Peyer's patch (tissue), 4 donors: ENCODE measurements at regions not wholly inside any gene's neighbourhood (a gene's known extent, or its start where the extent isn't known, plus 50 kb on each side); places are given as distances from the start of the nearest gene placed in this dataset.

Source experiments
- DNase-seq, 3 donors: peaks; one replicate each; pipeline ENCODE4 v3.0.0-alpha.2; 2017 to 2019
- H3K27ac ChIP-seq, 4 donors: fragments of 200-600 bp; sonication (generic); one replicate each; pipeline ENCODE4 v1.5.1; 2016 to 2019
- H3K27me3 ChIP-seq, 2 donors: fragments of 200-600 bp; sonication (generic); one replicate each; pipeline ENCODE4 v1.5.1; 2019
- H3K36me3 ChIP-seq, 3 donors: fragments of 200-600 bp; sonication (generic); one replicate each; pipeline ENCODE4 v1.5.1; 2016 to 2019
- H3K4me1 ChIP-seq, 4 donors: fragments of 200-600 bp; sonication (generic); one replicate each; pipeline ENCODE4 v1.5.1; 2016 to 2019
- H3K4me3 ChIP-seq, 4 donors: fragments of 200-600 bp; sonication (generic); 1 replicate in 3 of 4; 2 replicates in 1 of 4; pipeline ENCODE4 v1.5.1; 2016 to 2019; ENCODE audit warnings: mild to moderate bottlenecking in 1 of 4
- H3K9me3 ChIP-seq, 4 donors: fragments of 200-600 bp; sonication (generic); one replicate each; pipeline ENCODE4 v1.5.1; 2016 to 2019; ENCODE audit warnings: mild to moderate bottlenecking in 1 of 4
- CTCF ChIP-seq, 6 experiments: fragments of 450-650 bp in 4 of 6; fragments of 200-600 bp in 2 of 6; sonication (generic) in 1 of 6; IDR thresholded peaks; one replicate each; pipeline ENCODE4 v1.5.1; 2017 to 2019; ENCODE audit warnings: antibody characterized with exemption in 6 of 6, mild to moderate bottlenecking in 3 of 6, moderate library complexity in 1 of 6
- POLR2A ChIP-seq, 2 donors: fragments of 450-650 bp; IDR thresholded peaks; one replicate each; pipeline ENCODE4 v1.5.1; 2017; ENCODE audit warnings: antibody characterized with exemption in 2 of 2, mild to moderate bottlenecking in 2 of 2, moderate library complexity in 2 of 2

- no peaks in the 10 kb centered on the region for H3K27me3 ChIP-seq
- H3K4me3 ChIP-seq: no peak overlapping the region
- H3K36me3 ChIP-seq: no peaks in the 10 kb centered on the region
- no peaks in the 10 kb centered on the region for H3K4me1 ChIP-seq
- no peak for DNase-seq
- TF ChIP-seq POLR2A (IDR thresholded peaks at IDR 0.05) (no peak), CTCF (IDR thresholded peaks at IDR 0.05) (no peak)
- H3K27ac ChIP-seq: no peak overlapping the region
- H3K9me3 ChIP-seq: no peaks in the 10 kb centered on the region
Measured at GRCh38 chr5:93120051-93120450, 461.0 kb downstream of the NR2F1-AS1 start.

- DNase-seq: no peak
- no peaks in the 10 kb centered on the region for H3K4me1 ChIP-seq
- H3K27ac ChIP-seq: no peak overlapping the region
- H3K9me3 ChIP-seq: no peaks in the 10 kb centered on the region
- H3K4me3 ChIP-seq: no peak overlapping the region
- no peaks in the 10 kb centered on the region for H3K36me3 ChIP-seq
- H3K27me3 ChIP-seq: no peaks in the 10 kb centered on the region
- TF ChIP-seq POLR2A (IDR thresholded peaks at IDR 0.05) (no peak), CTCF (IDR thresholded peaks at IDR 0.05) (no peak)
Measured at GRCh38 chr5:93117751-93118531, 463.1 kb downstream of the NR2F1-AS1 start.

- Histone ChIP-seq H3K9me3 (no peaks in the 10 kb centered on the region), H3K4me1 (no peaks in the 10 kb centered on the region)
- TF ChIP-seq CTCF (IDR thresholded peaks at IDR 0.05): no peak
- TF ChIP-seq POLR2A (IDR thresholded peaks at IDR 0.05): no peak
Measured at GRCh38 chr5:93107805-93108520, 473.1 kb downstream of the NR2F1-AS1 start.

GRCh38 chr5:93107141-93107540 lies 473.9 kb downstream of the NR2F1-AS1 start:
- DNase-seq: no peak
- TF ChIP-seq CTCF (IDR thresholded peaks at IDR 0.05): no peak
- TF ChIP-seq POLR2A (IDR thresholded peaks at IDR 0.05): no peak
- H3K27ac ChIP-seq: no peak overlapping the region
- H3K27me3 ChIP-seq: no peaks in the 10 kb centered on the region
- H3K4me3 ChIP-seq: no peak overlapping the region
- H3K36me3 ChIP-seq: no peaks in the 10 kb centered on the region
- H3K4me1 ChIP-seq: no peaks in the 10 kb centered on the region
- H3K9me3 ChIP-seq: no peaks in the 10 kb centered on the region

More at GRCh38 chr5:93107805-93108520, 473.1 kb downstream of the NR2F1-AS1 start:
- no peak overlapping the region for H3K4me3 ChIP-seq
- DNase-seq: no peak
- no peak overlapping the region for H3K27ac ChIP-seq
- H3K27me3 ChIP-seq: no peaks in the 10 kb centered on the region
- H3K36me3 ChIP-seq: no peaks in the 10 kb centered on the region

- Histone ChIP-seq H3K27ac (no peak overlapping the region), H3K36me3 (no peaks in the 10 kb centered on the region), H3K4me1 (no peaks in the 10 kb centered on the region), H3K4me3 (no peak overlapping the region), H3K27me3 (no peaks in the 10 kb centered on the region), H3K9me3 (no peaks in the 10 kb centered on the region)
- DNase-seq: no peak
- no peak for TF ChIP-seq POLR2A (IDR thresholded peaks at IDR 0.05)
Measured at GRCh38 chr5:93101661-93102060, 479.4 kb downstream of the NR2F1-AS1 start.

GRCh38 chr5:93100976-93101375 lies 480.0 kb downstream of the NR2F1-AS1 start:
- Histone ChIP-seq H3K4me3 (no peak overlapping the region), H3K4me1 (no peaks in the 10 kb centered on the region), H3K36me3 (no peaks in the 10 kb centered on the region), H3K27ac (no peak overlapping the region), H3K9me3 (no peaks in the 10 kb centered on the region), H3K27me3 (no peaks in the 10 kb centered on the region)
- TF ChIP-seq POLR2A (IDR thresholded peaks at IDR 0.05) (no peak), CTCF (IDR thresholded peaks at IDR 0.05) (no peak)
- DNase-seq: no peak
